ENCODE measurements at regions not wholly inside any gene's neighbourhood (a gene's known extent, or its start where the extent isn't known, plus 50 kb on each side); places are given as distances from the start of the nearest gene placed in this dataset.
A peak's percentile ranks its signal among the peaks of the same experiment; 100 is the strongest.

DNA sequence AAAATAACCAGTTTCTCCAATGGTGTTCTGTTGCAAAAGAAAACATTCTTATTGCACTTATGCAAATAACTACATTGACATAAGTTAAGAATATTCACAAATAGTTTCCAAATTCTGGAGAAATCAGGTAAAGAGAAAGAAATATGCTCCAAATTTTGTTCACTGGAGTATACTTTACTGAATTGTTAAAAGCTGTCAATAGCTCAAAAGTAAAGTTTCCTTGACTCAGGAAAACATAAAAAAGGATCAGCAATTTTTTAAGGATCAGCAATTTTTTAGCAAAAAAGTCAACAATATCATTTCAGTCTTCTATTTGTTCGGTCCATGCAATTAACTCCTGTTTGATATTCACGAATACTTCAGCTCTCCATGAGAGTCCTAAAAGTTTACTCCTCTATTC is 51.6 kb downstream of the ANXA2R start (continued):
- TF ChIP-seq SAP30 (IDR thresholded peaks at IDR 0.05; ENCODE audit: borderline replicate concordance, insufficient read depth, low read depth, low read length, poor library complexity, severe bottlenecking) (no peak), FUS (optimal IDR thresholded peaks at IDR 0.05; ENCODE audit: low read depth, low read length) (no peak)

- no peaks in the 10 kb centered on the region for H3K79me2 ChIP-seq (ENCODE audit: control insufficient read depth, insufficient read depth, low read length)
- H3K9me3 ChIP-seq (replicated peaks; ENCODE audit: control insufficient read depth, insufficient read depth, low read depth, low read length), result peaks cover 17% of the 10 kb centered on the region
- no peak for DNase-seq (ENCODE audit: extremely low read depth in 1 of 4, low spot score in 3 of 4)
- no peak overlapping the region for H3K9ac ChIP-seq (ENCODE audit: insufficient read depth in 1 of 2, low read depth in 2 of 2, low read length in 2 of 2)
- no peak for FAIRE-seq
- no peak overlapping the region for H3K4me3 ChIP-seq
- no peaks in the 10 kb centered on the region for H3K36me3 ChIP-seq (ENCODE audit: control insufficient read depth, insufficient read depth, low read length)
- H4K20me1 ChIP-seq (replicated peaks; ENCODE audit: control insufficient read depth, insufficient read depth, low read length), result no peaks in the 10 kb centered on the region
- no peak for ATAC-seq
- CTCF ChIA-PET (ENCODE audit: low intra/inter-chr PET ratio), result no interaction called here
- no peaks in the 10 kb centered on the region for H3K9me1 ChIP-seq (ENCODE audit: control insufficient read depth, insufficient read depth, low read length)
- in situ Hi-C loops (cut with MboI) (no loop called here), intact Hi-C loops (cut with micrococcal nuclease) (no loop called here)
- POLR2A ChIA-PET, result no interaction called here
- H3K4me2 ChIP-seq (ENCODE audit: insufficient read depth, low read length), result no peak overlapping the region
- no peak overlapping the region for H3K27ac ChIP-seq (ENCODE audit: extremely low read depth, low read depth, low read length)
- H3K4me1 ChIP-seq (replicated peaks in 1 of 2; ENCODE audit: control insufficient read depth in 2 of 2, insufficient read depth in 2 of 2, low read length in 2 of 2), result peaks cover 14 to 17% of the 10 kb centered on the region in 2 experiments; a peak in 4 of 5 replicates
- no peaks in the 10 kb centered on the region for H3K27me3 ChIP-seq (ENCODE audit: control insufficient read depth in 2 of 2, insufficient read depth in 2 of 2, low read length in 2 of 2)
- H2AFZ ChIP-seq (ENCODE audit: low read depth, low read length), result no peak overlapping the region
- WGBS (ENCODE audit: insufficient coverage, low coverage, missing lambda C conversion rate), result 56% methylated on average over 2 of the region's 2 CpGs
- BruUV-seq (replicated peaks), result no TSS peak
- TF ChIP-seq RUNX1 (IDR thresholded peaks at IDR 0.05; ENCODE audit: low read depth) (no peak), CEBPG (CRISPR knock-in tag; IDR thresholded peaks at IDR 0.05) (peak; percentile 61; the same call in 1 of the 2 replicates), CEBPG (tag; conservative IDR thresholded peaks at IDR 0.05 in 1 of 2, IDR thresholded peaks at IDR 0.05 in 1 of 2) (no peak), ZNF239 (CRISPR knock-in tag; IDR thresholded peaks at IDR 0.05) (no peak), HNRNPL (IDR thresholded peaks at IDR 0.05; ENCODE audit: low read depth, low read length) (no peak), SIN3B (IDR thresholded peaks at IDR 0.05; ENCODE audit: low read depth) (no peak), DACH1 (IDR thresholded peaks at IDR 0.05; ENCODE audit: partially characterized antibody) (peak; percentile 44), ETS2 (tag; IDR thresholded peaks at IDR 0.05; ENCODE audit: borderline replicate concordance, poor library complexity, severe bottlenecking) (no peak), JUND (IDR thresholded peaks at IDR 0.05; ENCODE audit: borderline replicate concordance, low read depth, low read length) (peak; percentile 71; the same call in 1 of the 2 replicates), JUND (tag; IDR thresholded peaks at IDR 0.05; ENCODE audit: borderline replicate concordance, low read depth, low read length) (0 out of 3 replicates have a peak, but pooled peaks have one; percentile 54)
- TF ChIP-seq, protein P1, sequence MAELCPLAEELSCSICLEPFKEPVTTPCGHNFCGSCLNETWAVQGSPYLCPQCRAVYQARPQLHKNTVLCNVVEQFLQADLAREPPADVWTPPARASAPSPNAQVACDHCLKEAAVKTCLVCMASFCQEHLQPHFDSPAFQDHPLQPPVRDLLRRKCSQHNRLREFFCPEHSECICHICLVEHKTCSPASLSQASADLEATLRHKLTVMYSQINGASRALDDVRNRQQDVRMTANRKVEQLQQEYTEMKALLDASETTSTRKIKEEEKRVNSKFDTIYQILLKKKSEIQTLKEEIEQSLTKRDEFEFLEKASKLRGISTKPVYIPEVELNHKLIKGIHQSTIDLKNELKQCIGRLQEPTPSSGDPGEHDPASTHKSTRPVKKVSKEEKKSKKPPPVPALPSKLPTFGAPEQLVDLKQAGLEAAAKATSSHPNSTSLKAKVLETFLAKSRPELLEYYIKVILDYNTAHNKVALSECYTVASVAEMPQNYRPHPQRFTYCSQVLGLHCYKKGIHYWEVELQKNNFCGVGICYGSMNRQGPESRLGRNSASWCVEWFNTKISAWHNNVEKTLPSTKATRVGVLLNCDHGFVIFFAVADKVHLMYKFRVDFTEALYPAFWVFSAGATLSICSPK (IDR thresholded peaks at IDR 0.05; ENCODE audit: borderline replicate concordance), result no peak
- TF ChIP-seq, protein P2, sequence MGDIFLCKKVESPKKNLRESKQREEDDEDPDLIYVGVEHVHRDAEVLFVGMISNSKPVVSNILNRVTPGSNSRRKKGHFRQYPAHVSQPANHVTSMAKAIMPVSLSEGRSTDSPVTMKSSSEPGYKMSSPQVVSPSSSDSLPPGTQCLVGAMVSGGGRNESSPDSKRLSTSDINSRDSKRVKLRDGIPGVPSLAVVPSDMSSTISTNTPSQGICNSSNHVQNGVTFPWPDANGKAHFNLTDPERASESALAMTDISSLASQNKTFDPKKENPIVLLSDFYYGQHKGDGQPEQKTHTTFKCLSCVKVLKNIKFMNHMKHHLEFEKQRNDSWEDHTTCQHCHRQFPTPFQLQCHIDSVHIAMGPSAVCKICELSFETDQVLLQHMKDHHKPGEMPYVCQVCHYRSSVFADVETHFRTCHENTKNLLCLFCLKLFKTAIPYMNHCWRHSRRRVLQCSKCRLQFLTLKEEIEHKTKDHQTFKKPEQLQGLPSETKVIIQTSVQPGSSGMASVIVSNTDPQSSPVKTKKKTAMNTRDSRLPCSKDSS (IDR thresholded peaks at IDR 0.05; ENCODE audit: low read depth, partially characterized antibody), result no peak
These were observed 54.7 kb downstream of the ANXA2R start for GRCh38 chr5:42985129-42986037.

Measured in K562 (cell line).